ENCODE measurements at regions not wholly inside any gene's neighbourhood (a gene's known extent, or its start where the extent isn't known, plus 50 kb on each side); places are given as distances from the start of the nearest gene placed in this dataset.

DNA sequence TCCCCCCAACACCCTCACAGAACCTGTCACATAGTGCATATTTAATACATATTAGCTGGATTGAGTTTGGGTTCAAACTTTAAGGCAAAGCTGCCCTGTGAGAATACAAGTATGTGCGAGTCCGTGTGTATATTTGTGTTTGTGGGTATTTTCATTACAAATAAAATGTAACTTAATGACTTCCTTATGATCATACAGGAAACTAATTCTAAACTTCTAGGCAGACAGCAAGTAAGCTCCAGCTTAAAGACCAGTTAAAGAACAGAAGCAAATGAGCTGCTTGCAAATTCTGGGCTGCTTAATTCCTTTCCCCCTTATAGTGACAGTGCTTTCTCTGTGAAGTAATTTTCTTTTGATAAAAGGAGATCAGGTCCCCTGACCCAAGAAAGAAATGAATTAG, 437.6 kb downstream of the TTLL7 start:
- TF ChIP-seq CREB1 (IDR thresholded peaks at IDR 0.05; ENCODE audit: low read depth) (no peak), EP300 (IDR thresholded peaks at IDR 0.05; ENCODE audit: borderline replicate concordance) (no peak), FOXM1 (IDR thresholded peaks at IDR 0.05; ENCODE audit: borderline replicate concordance, low read depth) (no peak), YY1 (IDR thresholded peaks at IDR 0.05; ENCODE audit: low read depth) (no peak), TCF12 (IDR thresholded peaks at IDR 0.05; ENCODE audit: low read depth) (no peak), NFIC (IDR thresholded peaks at IDR 0.05) (no peak), CEBPB (IDR thresholded peaks at IDR 0.05) (no peak), EGR1 (IDR thresholded peaks at IDR 0.05) (no peak), TEAD4 (IDR thresholded peaks at IDR 0.05) (no peak), ZBTB7A (IDR thresholded peaks at IDR 0.05; ENCODE audit: low read depth) (no peak), RAD21 (IDR thresholded peaks at IDR 0.05; ENCODE audit: low read depth) (no peak), TAF1 (IDR thresholded peaks at IDR 0.05; ENCODE audit: low read depth) (no peak)
- TF ChIP-seq, protein P1, sequence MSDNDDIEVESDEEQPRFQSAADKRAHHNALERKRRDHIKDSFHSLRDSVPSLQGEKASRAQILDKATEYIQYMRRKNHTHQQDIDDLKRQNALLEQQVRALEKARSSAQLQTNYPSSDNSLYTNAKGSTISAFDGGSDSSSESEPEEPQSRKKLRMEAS (IDR thresholded peaks at IDR 0.05), result no peak
- TF ChIP-seq, protein P2, sequence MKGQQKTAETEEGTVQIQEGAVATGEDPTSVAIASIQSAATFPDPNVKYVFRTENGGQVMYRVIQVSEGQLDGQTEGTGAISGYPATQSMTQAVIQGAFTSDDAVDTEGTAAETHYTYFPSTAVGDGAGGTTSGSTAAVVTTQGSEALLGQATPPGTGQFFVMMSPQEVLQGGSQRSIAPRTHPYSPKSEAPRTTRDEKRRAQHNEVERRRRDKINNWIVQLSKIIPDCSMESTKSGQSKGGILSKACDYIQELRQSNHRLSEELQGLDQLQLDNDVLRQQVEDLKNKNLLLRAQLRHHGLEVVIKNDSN (IDR thresholded peaks at IDR 0.05), result no peak
- TF ChIP-seq, protein P3, sequence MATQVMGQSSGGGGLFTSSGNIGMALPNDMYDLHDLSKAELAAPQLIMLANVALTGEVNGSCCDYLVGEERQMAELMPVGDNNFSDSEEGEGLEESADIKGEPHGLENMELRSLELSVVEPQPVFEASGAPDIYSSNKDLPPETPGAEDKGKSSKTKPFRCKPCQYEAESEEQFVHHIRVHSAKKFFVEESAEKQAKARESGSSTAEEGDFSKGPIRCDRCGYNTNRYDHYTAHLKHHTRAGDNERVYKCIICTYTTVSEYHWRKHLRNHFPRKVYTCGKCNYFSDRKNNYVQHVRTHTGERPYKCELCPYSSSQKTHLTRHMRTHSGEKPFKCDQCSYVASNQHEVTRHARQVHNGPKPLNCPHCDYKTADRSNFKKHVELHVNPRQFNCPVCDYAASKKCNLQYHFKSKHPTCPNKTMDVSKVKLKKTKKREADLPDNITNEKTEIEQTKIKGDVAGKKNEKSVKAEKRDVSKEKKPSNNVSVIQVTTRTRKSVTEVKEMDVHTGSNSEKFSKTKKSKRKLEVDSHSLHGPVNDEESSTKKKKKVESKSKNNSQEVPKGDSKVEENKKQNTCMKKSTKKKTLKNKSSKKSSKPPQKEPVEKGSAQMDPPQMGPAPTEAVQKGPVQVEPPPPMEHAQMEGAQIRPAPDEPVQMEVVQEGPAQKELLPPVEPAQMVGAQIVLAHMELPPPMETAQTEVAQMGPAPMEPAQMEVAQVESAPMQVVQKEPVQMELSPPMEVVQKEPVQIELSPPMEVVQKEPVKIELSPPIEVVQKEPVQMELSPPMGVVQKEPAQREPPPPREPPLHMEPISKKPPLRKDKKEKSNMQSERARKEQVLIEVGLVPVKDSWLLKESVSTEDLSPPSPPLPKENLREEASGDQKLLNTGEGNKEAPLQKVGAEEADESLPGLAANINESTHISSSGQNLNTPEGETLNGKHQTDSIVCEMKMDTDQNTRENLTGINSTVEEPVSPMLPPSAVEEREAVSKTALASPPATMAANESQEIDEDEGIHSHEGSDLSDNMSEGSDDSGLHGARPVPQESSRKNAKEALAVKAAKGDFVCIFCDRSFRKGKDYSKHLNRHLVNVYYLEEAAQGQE (IDR thresholded peaks at IDR 0.05; ENCODE audit: low read depth), result no peak

DNA sequence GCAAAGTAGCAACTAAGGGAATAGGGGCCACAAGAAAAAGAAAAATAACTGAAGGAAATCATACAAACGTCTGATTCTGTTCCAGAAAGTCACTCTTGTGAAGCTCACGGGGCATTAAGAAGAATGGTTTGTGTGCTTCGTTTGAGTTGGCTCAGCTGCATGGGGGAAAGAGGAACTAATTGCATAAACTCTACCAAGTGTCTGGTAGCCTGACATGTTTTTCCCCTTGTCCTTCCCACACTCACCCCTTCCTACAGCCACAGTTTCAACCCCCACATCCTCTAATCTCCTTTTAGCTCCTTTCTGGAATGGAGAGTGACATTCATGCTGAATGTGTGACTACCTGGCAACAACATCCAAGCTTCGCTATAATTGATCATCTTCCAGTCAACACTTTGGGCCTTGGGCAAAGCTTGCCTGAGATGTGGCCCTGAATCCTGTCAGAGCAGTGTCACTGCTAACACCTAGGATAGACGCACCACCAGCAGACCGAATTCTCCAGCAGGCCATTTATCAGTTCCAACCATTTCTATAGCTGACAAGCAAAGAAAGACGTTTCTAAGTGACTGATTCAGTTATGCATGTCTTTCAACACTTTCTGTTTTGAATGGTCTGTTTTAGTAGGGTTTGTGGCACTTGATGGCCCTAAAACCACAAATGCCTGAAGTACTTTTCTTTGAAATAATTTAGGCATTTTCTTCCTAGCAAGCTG, 439.6 kb downstream of the TTLL7 start:
- TF ChIP-seq, protein P2 (IDR thresholded peaks at IDR 0.05), result no peak
- TF ChIP-seq CEBPB (IDR thresholded peaks at IDR 0.05) (no peak), NFIC (IDR thresholded peaks at IDR 0.05) (no peak), ZBTB7A (IDR thresholded peaks at IDR 0.05; ENCODE audit: low read depth) (no peak), FOXM1 (IDR thresholded peaks at IDR 0.05; ENCODE audit: borderline replicate concordance, low read depth) (no peak), TCF12 (IDR thresholded peaks at IDR 0.05; ENCODE audit: low read depth) (no peak)
- TF ChIP-seq, protein P1 (IDR thresholded peaks at IDR 0.05), result no peak

- TF ChIP-seq, protein P1 (IDR thresholded peaks at IDR 0.05), result no peak
- no peak for TF ChIP-seq CEBPB (IDR thresholded peaks at IDR 0.05)
These were observed 443.1 kb downstream of the TTLL7 start for GRCh38 chr1:83555871-83556270.

DNA sequence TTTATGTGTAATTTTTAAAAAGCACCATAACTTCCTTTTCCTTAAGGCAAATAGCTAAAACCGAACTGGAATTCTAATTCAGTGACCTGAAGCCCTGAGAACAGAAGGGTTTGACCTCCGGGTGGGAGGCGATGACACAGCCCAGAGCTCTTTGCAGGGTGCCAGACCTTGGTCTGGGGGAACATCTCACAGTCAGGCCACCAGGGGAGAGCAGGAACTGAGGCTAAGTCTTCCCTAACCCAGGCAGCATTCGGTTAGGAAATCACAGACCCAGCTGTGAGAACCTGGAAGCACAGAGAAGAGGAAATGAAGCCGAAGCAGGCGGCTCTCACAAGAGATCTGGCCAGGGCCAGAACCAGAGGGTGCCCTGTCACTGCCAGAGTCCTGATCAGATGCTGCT, 444.8 kb downstream of the TTLL7 start:
- TF ChIP-seq FOXM1 (IDR thresholded peaks at IDR 0.05; ENCODE audit: borderline replicate concordance, low read depth) (no peak), CEBPB (IDR thresholded peaks at IDR 0.05) (no peak), EP300 (IDR thresholded peaks at IDR 0.05; ENCODE audit: borderline replicate concordance) (no peak), TEAD4 (IDR thresholded peaks at IDR 0.05) (no peak), ZBTB7A (IDR thresholded peaks at IDR 0.05; ENCODE audit: low read depth) (no peak), RAD21 (IDR thresholded peaks at IDR 0.05; ENCODE audit: low read depth) (no peak), CREB1 (IDR thresholded peaks at IDR 0.05; ENCODE audit: low read depth) (no peak), YY1 (IDR thresholded peaks at IDR 0.05; ENCODE audit: low read depth) (no peak)
- TF ChIP-seq, protein P3 (IDR thresholded peaks at IDR 0.05; ENCODE audit: low read depth), result no peak
- TF ChIP-seq, protein P1 (IDR thresholded peaks at IDR 0.05), result no peak

GRCh38 chr1:83552820-83553219, 446.1 kb downstream of the TTLL7 start:
- no peak for TF ChIP-seq TCF12 (IDR thresholded peaks at IDR 0.05; ENCODE audit: low read depth)
- no peak for TF ChIP-seq TEAD4 (IDR thresholded peaks at IDR 0.05)

DNA sequence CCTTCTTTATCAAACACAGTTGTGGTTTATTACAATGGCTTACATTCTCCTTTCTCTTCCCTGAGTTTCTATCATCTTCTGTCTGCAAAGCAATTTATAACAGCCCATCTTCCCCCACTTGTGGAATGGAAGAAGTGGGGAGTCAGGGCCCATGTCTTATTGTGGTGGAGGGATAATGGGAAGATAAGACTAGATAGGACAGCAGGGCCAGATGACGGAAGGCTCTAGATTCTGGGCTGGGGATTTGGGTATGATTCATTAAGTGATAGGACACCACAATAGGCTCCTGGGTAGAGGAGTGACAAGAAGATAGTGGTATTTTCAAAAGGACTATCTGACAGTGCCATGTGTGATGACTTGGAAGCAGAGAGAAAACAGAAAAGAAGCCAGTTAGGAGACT, 450.6 kb downstream of the TTLL7 start:
- TF ChIP-seq YY1 (IDR thresholded peaks at IDR 0.05; ENCODE audit: low read depth), result no peak
- TF ChIP-seq EP300 (IDR thresholded peaks at IDR 0.05; ENCODE audit: borderline replicate concordance), result no peak
- no peak for TF ChIP-seq CEBPB (IDR thresholded peaks at IDR 0.05)
- no peak for TF ChIP-seq TEAD4 (IDR thresholded peaks at IDR 0.05)
- no peak for TF ChIP-seq TCF12 (IDR thresholded peaks at IDR 0.05; ENCODE audit: low read depth)
- no peak for TF ChIP-seq EGR1 (IDR thresholded peaks at IDR 0.05)
- TF ChIP-seq, protein P3 (IDR thresholded peaks at IDR 0.05; ENCODE audit: low read depth), result no peak
- TF ChIP-seq RAD21 (IDR thresholded peaks at IDR 0.05; ENCODE audit: low read depth), result no peak
- no peak for TF ChIP-seq ZBTB7A (IDR thresholded peaks at IDR 0.05; ENCODE audit: low read depth)
- TF ChIP-seq TAF1 (IDR thresholded peaks at IDR 0.05; ENCODE audit: low read depth), result no peak
- TF ChIP-seq FOXM1 (IDR thresholded peaks at IDR 0.05; ENCODE audit: borderline replicate concordance, low read depth), result no peak
- TF ChIP-seq, protein P1 (IDR thresholded peaks at IDR 0.05), result no peak
- no peak for TF ChIP-seq CREB1 (IDR thresholded peaks at IDR 0.05; ENCODE audit: low read depth)
- TF ChIP-seq NFIC (IDR thresholded peaks at IDR 0.05), result no peak
- TF ChIP-seq, protein P2 (IDR thresholded peaks at IDR 0.05), result no peak

Measured in Ishikawa (cell line).